PC-9 (cell line): ENCODE measurements at regions not wholly inside any gene's neighbourhood (a gene's known extent, or its start where the extent isn't known, plus 50 kb on each side); places are given as distances from the start of the nearest gene placed in this dataset.
A peak's percentile ranks its signal among the peaks of the same experiment; 100 is the strongest.

Experiments used
- BruUV-seq: library from RNA; stranded (reverse); fragments of 400-500 nt; replicated peaks from 2 replicates; lab custom pipeline; 2021; lab: Mats Ljungman, UMichigan
- CTCF ChIA-PET: fragments of 300-600 bp; sonication (Branson Sonifier 250); formaldehyde crosslinking; loops from one replicate; lab custom pipeline; 2022; ENCODE audit warnings: antibody characterized with exemption; lab: Charles Lee
- POLR2A ChIA-PET: fragments of 300-600 bp; sonication (Branson Sonifier 250); formaldehyde crosslinking; loops from one replicate; lab custom pipeline; 2022; ENCODE audit warnings: antibody characterized with exemption; ENCODE audit not compliant: unreplicated experiment; lab: Charles Lee
- DNase-seq, 2 experiments: peaks; one replicate each; pipeline versions ENCODE4 v3.0.0 to v3.0.0-alpha.2; 2015 to 2022; ENCODE audit warnings: mixed read lengths in 1 of 2
- H2AFZ ChIP-seq: fragments of 200-600 bp; sonication (generic); 2 replicates; pipeline ENCODE4 v1.8.1; 2017; ENCODE audit warnings: antibody characterized with exemption
- H3F3A ChIP-seq: fragments of 200-600 bp; sonication (generic); 2 replicates; pipeline ENCODE4 v1.8.1; 2017; ENCODE audit warnings: antibody characterized with exemption, mild to moderate bottlenecking, low read depth; ENCODE audit not compliant: insufficient read depth
- H3K27ac ChIP-seq: fragments of 200-600 bp; sonication (generic); 2 replicates; pipeline ENCODE4 v1.6.1; 2016; ENCODE audit warnings: mixed run types
- H3K27me3 ChIP-seq: fragments of 200-600 bp; sonication (generic); 2 replicates; pipeline ENCODE4 v1.6.1; 2016; ENCODE audit warnings: low read depth, mixed run types; ENCODE audit not compliant: insufficient read depth
- H3K36me3 ChIP-seq: fragments of 200-600 bp; sonication (generic); 2 replicates; pipeline ENCODE4 v1.6.1; 2016; ENCODE audit warnings: low read depth, mixed run types
- H3K4me1 ChIP-seq: fragments of 200-600 bp; sonication (generic); replicated peaks from 2 replicates; pipeline ENCODE4 v1.6.1; 2016; ENCODE audit warnings: mixed run types; ENCODE audit not compliant: insufficient read depth
- H3K4me2 ChIP-seq: fragments of 200-600 bp; sonication (generic); 2 replicates; pipeline ENCODE4 v1.6.1; 2017; ENCODE audit warnings: mixed run types
- H3K4me3 ChIP-seq: fragments of 200-600 bp; sonication (generic); 2 replicates; pipeline ENCODE4 v1.6.1; 2016; ENCODE audit warnings: mixed run types
- H3K79me2 ChIP-seq: fragments of 200-600 bp; sonication (generic); 2 replicates; pipeline ENCODE4 v1.6.1; 2017; ENCODE audit warnings: low read depth, mixed run types
- H3K9me2 ChIP-seq: fragments of 200-600 bp; sonication (generic); 2 replicates; pipeline ENCODE4 v1.8.1; 2017; ENCODE audit warnings: mild to moderate bottlenecking; ENCODE audit not compliant: insufficient read depth
- H3K9me3 ChIP-seq: fragments of 200-600 bp; sonication (generic); 2 replicates; pipeline ENCODE4 v1.8.1; 2016; ENCODE audit warnings: low read depth; ENCODE audit not compliant: insufficient read depth
- H4K20me1 ChIP-seq: fragments of 200-600 bp; sonication (generic); 2 replicates; pipeline ENCODE4 v1.8.1; 2017; ENCODE audit not compliant: insufficient read depth
- EZH2 ChIP-seq: fragments of 200-600 bp; sonication (generic); IDR thresholded peaks from 2 replicates; pipeline ENCODE4 v1.8.0; 2017; ENCODE audit warnings: antibody characterized with exemption, low read depth
- intact Hi-C: fragments of 100-400 bp; cut with micrococcal nuclease; formaldehyde crosslinking; loops from one replicate; pipeline ENCODE4 v1.10.0; 2022; ENCODE audit not compliant: unreplicated experiment
- TF ChIP-seq, protein P1 (sequence below): fragments of 200-600 bp; sonication (generic); conservative IDR thresholded peaks from 2 replicates; pipeline ENCODE4 v1.6.1; 2017; ENCODE audit warnings: mixed run types, antibody characterized with exemption, mild to moderate bottlenecking, moderate library complexity

DNA sequence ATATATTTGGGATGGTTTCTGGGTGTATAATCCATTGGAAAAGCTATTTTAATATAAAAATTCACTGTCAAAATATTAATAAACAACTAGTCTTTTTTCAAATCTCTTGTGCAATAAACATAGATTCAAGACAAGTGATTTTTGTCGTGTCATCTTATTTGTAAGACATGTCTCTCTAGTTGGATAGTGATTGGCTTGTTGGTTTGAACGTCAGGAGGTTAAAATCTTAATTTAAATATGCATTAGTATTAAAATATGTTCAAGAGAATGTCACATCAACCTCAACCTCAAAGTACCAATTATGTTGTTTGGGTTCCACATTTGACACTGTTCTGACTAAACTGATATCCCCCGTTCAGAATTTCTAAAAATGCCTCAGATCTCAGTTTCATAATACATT lies 287.6 kb downstream of the CASP12 start:
- Histone ChIP-seq H3K79me2 (no peaks in the 10 kb centered on the region), H3F3A (no peaks in the 10 kb centered on the region), H2AFZ (no peak overlapping the region), H3K4me1 (no peaks in the 10 kb centered on the region), H3K9me2 (no peaks in the 10 kb centered on the region), H3K27me3 (no peaks in the 10 kb centered on the region), H3K4me2 (no peak overlapping the region), H4K20me1 (no peaks in the 10 kb centered on the region), H3K9me3 (no peaks in the 10 kb centered on the region), H3K36me3 (no peaks in the 10 kb centered on the region), H3K4me3 (no peak overlapping the region), H3K27ac (no peak overlapping the region)
- TF ChIP-seq EZH2: no peak
- TF ChIP-seq, protein P1, sequence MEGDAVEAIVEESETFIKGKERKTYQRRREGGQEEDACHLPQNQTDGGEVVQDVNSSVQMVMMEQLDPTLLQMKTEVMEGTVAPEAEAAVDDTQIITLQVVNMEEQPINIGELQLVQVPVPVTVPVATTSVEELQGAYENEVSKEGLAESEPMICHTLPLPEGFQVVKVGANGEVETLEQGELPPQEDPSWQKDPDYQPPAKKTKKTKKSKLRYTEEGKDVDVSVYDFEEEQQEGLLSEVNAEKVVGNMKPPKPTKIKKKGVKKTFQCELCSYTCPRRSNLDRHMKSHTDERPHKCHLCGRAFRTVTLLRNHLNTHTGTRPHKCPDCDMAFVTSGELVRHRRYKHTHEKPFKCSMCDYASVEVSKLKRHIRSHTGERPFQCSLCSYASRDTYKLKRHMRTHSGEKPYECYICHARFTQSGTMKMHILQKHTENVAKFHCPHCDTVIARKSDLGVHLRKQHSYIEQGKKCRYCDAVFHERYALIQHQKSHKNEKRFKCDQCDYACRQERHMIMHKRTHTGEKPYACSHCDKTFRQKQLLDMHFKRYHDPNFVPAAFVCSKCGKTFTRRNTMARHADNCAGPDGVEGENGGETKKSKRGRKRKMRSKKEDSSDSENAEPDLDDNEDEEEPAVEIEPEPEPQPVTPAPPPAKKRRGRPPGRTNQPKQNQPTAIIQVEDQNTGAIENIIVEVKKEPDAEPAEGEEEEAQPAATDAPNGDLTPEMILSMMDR: no peak
- intact Hi-C loops: no loop called here
- no peak for DNase-seq
- ChIA-PET POLR2A (no interaction called here), CTCF (no interaction called here)
- BruUV-seq: no TSS peak

GRCh38 chr11:104609311-104610085 lies 288.8 kb downstream of the CASP12 start:
- TF ChIP-seq EZH2: no peak
- TF ChIP-seq, protein P1: peak; percentile 72
- Histone ChIP-seq H3K36me3 (no peaks in the 10 kb centered on the region), H3K27me3 (no peaks in the 10 kb centered on the region), H3K4me1 (no peaks in the 10 kb centered on the region), H3K9me3 (peaks cover 9% of the 10 kb centered on the region), H2AFZ (no peak overlapping the region), H3K79me2 (no peaks in the 10 kb centered on the region), H3F3A (no peaks in the 10 kb centered on the region), H3K27ac (no peak overlapping the region), H3K4me2 (no peak overlapping the region), H3K4me3 (no peak overlapping the region), H3K9me2 (no peaks in the 10 kb centered on the region), H4K20me1 (no peaks in the 10 kb centered on the region)
- POLR2A ChIA-PET: no interaction called here
- CTCF ChIA-PET: no interaction called here
- DNase-seq: peak in 1 of 2 experiments; percentile 1
- BruUV-seq: no TSS peak
- intact Hi-C loops: loop anchor here (1.0 kb wide), 1 partner anchor 1253 kb away; no protein-coding TSS in a partner anchor

DNA sequence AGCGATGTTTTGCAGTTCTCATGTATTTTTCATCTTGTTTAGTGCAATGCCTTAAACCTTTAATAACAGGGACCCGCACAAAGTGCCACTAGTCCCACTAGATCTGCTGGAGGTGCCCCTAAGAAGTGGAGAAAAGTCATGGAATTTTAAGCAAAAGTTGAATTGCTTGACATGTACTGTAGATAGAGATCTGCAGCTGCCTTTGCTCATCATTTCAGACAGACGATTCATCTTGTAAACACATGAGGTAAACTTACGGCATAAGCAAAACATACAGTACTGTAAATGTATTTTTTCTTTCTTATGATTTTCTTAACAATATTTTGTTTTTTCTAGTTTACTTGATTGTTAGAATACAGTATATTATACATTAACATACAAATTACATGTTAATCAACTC lies 295.6 kb downstream of the CASP12 start:
- Histone ChIP-seq H3K27ac (no peak overlapping the region), H3K79me2 (no peaks in the 10 kb centered on the region), H3K4me1 (no peaks in the 10 kb centered on the region), H4K20me1 (no peaks in the 10 kb centered on the region), H2AFZ (0 out of 2 replicates have a peak overlapping the region, but pooled peaks have one; percentile 42), H3K9me2 (no peaks in the 10 kb centered on the region), H3K4me2 (no peak overlapping the region), H3K27me3 (no peaks in the 10 kb centered on the region), H3K4me3 (no peak overlapping the region), H3K36me3 (no peaks in the 10 kb centered on the region), H3K9me3 (peaks cover 34% of the 10 kb centered on the region), H3F3A (no peaks in the 10 kb centered on the region)
- ChIA-PET POLR2A (no interaction called here), CTCF (no interaction called here)
- BruUV-seq: no TSS peak
- TF ChIP-seq, protein P1: no peak
- TF ChIP-seq EZH2: no peak
- DNase-seq: no peak
- intact Hi-C loops: no loop called here
